HEK293T (cell line): ENCODE measurements at regions not wholly inside any gene's neighbourhood (a gene's known extent, or its start where the extent isn't known, plus 50 kb on each side); places are given as distances from the start of the nearest gene placed in this dataset.

Experiments
- FOXK2 ChIP-seq: fragments of 450-650 bp; IDR thresholded peaks from 2 replicates; pipeline ENCODE4 v1.6.1; 2016; ENCODE audit warnings: mild to moderate bottlenecking
- HDGF ChIP-seq: fragments of 450-650 bp; IDR thresholded peaks from 2 replicates; pipeline ENCODE4 v1.6.1; 2017; ENCODE audit warnings: antibody characterized with exemption, borderline replicate concordance
- PKNOX1 ChIP-seq: fragments of 450-650 bp; IDR thresholded peaks from 2 replicates; pipeline ENCODE4 v1.6.1; 2016
- TARDBP ChIP-seq: fragments of 450-650 bp; IDR thresholded peaks from 2 replicates; pipeline ENCODE4 v1.6.1; 2016

GRCh38 chr5:155147222-155147621 lies 133.7 kb downstream of the KIF4B start:
- TF ChIP-seq FOXK2 (no peak), TARDBP (no peak), PKNOX1 (no peak), HDGF (no peak)
